Erythroblast (primary cell): ENCODE measurements at regions not wholly inside any gene's neighbourhood (a gene's known extent, or its start where the extent isn't known, plus 50 kb on each side); places are given as distances from the start of the nearest gene placed in this dataset.

ENCODE experiments used
- DNase-seq, 2 experiments: peaks; one replicate each; lab custom pipeline; 2025; lab: John Stamatoyannopoulos, UW
- GATA1 ChIP-seq: IDR thresholded peaks from 2 replicates; pipeline ENCODE4 v1.6.1; 2011; ENCODE audit warnings: low read depth, mild to moderate bottlenecking, control low read depth, low read length, moderate library complexity
- POLR2A ChIP-seq: IDR thresholded peaks from 2 replicates; pipeline ENCODE4 v1.6.1; 2011; ENCODE audit warnings: mild to moderate bottlenecking, low read length

DNA sequence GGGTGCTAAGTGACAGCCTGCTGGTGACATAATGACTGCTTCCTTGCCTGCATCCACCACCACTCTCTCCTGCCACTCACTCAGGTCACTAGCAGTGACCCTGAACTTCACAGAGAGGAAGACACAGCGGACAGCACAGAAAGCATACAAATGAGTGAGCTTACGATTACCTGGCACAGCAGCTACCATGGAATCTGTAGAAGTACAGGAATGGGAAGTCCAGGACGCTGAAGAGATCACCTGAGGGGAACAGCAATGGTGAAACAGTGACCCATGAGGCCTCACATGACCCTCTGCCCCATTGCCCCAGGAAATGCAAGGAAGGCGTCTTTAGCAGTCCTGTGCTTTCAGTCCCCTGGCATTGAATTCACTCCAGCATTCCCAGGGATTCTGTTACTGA, 96.7 kb upstream of the RIOK3 start:
- DNase-seq, result no peak
- TF ChIP-seq POLR2A, result no peak
- TF ChIP-seq GATA1, result no peak

DNA sequence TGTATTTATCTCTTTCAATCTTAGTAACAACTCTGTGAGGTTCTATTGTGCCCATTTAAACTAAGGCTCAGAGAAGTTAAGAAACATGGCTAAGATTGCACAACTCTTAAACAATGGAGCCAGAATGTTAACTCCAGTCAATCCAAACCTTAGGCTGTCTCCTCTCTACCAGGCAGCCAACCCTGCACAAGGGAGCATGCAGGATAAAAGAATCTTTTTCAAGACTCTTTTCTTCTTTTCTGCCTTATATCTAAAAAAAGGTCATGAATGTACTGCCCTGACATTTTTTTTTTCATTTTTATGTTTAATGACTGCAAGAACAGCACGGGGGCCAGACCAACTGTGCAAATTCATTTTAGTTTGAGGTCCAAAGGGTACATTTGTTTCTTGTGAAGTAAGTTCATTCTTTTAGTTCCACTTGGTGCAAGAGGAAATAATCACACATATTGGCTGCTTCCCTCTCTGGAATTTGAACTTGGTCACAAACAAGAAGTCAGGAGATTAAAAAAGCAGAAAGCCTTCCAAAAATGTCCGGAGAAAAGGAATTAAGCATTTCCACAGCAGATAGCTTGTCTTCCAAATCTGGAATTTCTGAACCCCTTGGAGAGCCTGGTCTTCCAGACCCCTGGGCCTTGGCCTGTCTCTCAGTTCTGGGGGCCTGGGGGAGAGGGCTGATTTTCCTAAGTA, 96.0 kb upstream of the RIOK3 start:
- no peak for DNase-seq
- TF ChIP-seq POLR2A (no peak), GATA1 (no peak)

DNA sequence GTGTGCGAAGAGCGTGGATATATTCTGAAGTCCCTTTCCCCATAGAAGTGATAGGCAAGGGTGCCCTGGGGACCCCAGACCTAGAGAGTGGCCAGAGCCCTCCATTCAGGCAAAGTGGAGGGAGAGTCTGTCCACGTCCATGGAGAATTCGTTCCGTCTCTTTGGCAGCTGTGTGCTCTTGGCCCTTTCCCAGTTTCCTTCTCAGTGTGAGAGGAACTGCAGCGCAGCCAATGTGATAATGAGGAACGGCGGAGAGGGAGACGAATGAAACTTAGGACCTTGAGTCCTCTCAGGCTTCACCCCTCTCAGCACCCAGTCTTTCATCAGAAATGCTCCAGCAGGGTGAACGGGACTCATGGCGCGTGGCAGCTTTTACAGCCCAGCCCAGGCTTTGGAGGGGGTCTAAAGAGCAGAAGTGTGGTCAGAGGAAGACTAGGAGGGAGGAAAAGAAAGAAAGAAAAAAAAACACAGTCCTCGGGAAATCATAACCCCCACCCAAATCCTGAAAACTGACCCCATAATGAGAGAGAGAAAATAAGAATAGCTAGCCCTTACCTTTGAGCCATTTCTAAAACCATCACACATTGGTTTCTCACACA, 95.0 kb upstream of the RIOK3 start:
- no peak for TF ChIP-seq GATA1
- no peak for TF ChIP-seq POLR2A

DNA sequence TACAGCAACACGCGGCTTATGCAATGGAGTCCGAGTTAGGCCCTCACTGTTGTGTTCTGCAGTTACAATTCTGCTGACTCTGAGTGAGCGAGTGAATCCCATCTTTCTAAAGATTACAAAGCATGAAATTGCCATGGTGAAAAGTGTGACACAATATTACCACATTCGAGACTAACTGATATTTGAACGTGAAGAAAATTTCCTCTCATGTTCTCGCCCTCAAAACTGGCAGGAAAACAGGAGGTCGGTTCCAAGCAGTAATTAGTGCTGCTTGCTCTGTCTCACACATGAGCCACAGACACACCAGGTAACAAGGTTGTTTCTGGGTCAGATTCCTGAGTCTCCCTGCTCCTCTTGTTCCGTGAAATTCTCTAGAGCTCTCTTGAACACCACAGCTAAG, 93.7 kb upstream of the RIOK3 start:
- TF ChIP-seq POLR2A (no peak), GATA1 (no peak)
- DNase-seq, result peak in 1 of 2 experiments; percentile 45

More for the DNA sequence above, 95.0 kb upstream of the RIOK3 start:
- DNase-seq, result no peak

DNA sequence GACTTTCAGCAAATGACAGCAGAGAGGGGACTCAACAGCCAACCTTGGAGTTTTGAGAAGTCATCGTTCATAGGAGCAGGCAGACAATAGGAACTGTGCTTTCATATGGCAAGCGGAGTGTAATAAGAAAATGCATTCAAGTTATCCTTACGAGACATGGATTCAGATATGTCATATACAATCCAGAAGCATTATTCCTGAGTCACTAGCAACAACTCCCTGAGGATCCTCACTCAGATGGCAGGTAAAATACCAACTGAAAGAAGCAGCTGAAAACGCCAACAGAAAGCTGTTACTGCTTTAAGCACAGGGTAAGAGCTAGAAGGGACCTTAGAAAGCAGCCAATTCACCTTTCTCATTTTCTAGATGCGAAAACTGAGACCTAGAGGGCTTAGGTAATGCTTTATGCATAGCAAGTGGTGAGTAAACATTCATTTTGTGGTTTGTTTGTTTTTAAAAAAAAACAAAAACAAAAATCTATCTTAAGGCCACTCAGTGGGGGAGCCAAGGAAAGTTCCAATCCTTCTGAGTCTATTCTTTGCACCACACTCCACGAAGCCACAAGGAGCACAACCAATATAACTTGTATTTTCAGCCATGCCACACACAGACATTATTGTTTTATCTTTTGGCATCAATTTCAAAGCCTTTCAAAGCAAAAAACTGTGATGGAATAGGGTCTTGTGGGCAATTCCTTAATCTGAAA, 89.1 kb upstream of the RIOK3 start:
- TF ChIP-seq POLR2A (no peak), GATA1 (no peak)
- no peak for DNase-seq

DNA sequence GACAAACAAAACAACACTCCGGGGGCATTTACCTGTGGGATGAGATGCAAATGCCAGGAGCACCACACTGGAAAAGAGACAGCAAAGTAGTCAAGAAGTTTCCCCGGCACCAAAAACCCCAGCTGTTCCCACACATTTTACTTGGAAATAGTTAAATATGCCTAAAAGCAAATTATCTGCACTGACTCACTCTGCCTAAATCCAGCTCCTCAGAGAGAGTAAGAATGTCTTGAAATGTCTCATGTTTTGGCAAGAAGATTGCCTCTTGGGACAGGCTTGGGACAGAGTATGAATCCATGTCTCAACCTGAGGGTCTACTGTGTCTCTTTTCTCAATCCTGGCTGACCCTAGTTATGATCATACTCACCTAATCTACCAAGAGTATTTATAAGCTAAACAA, 87.5 kb upstream of the RIOK3 start:
- TF ChIP-seq POLR2A, result no peak
- DNase-seq, result no peak

DNA sequence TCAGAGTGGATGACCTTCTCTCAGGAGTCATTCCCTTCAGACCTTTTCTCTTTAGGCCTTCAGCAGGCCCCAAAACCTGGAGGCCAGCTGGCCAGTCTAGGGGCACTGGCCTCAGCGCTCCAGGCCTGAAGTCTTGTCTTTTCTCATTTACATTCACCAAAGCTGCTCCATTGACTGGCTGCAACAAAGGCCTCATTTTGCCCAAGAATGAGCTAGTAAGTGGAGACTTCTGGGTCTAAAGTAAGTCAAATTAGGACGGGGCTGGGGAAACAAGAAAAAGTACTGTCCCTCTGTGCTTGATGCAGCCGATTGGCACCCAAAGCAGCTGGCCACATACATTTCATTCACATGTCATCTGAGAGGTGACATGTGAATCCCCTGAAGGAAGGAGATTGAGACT, 83.8 kb upstream of the RIOK3 start:
- TF ChIP-seq GATA1, result no peak
- no peak for TF ChIP-seq POLR2A
- DNase-seq, result no peak

DNA sequence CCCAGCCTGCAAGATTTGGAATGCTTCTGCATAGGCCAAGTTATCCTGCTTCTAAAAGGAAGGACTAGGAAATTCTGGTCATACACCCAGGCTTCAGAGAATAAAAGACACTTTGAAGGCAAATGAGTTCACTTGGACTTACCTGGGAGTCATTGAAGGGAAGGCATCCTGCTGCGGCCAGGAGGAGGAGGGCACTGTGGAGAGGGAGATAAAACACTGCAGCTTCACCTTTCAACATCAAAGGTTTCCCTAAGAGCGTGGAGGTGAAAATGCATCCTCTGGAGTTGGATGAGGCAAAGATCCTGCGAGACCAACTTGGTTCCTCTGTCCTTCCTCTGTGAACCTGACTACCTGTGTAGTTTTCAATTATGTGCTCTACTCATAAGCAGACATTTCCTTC, 79.5 kb upstream of the RIOK3 start:
- TF ChIP-seq POLR2A (no peak), GATA1 (no peak)

DNA sequence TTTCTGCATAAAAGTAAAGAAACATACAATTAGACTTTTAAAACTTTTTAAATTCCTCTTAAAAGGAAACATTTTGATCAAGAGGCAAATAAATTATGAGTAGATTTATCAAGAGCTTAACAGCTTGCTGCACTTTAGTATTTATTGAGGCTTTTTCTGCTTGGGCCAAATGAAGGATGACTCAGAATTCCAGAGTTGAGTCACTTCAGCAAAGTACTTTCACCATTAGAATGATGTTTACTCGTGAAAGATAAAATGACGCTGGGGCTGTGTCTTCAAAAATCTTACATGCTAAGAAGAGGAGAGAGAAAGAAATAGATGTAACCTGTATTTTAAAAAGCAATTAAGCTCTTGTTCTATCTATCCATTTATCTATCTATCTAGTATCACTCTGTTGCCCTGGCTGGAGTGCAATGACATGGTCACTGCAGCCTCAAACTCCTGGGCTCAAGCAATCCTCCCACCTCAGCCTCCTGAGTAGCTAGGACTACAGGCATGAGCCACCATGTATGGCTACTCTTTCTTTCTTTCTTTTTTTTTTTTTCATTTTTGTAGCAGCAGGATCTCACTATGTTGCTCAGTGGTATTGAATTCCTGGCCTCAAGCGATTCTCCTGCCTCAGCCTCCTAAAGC, 75.3 kb upstream of the RIOK3 start:
- no peak for TF ChIP-seq POLR2A
- no peak for TF ChIP-seq GATA1
- DNase-seq, result peak; percentile 61 to 89

More for the DNA sequence above, 79.5 kb upstream of the RIOK3 start:
- DNase-seq, result no peak

DNA sequence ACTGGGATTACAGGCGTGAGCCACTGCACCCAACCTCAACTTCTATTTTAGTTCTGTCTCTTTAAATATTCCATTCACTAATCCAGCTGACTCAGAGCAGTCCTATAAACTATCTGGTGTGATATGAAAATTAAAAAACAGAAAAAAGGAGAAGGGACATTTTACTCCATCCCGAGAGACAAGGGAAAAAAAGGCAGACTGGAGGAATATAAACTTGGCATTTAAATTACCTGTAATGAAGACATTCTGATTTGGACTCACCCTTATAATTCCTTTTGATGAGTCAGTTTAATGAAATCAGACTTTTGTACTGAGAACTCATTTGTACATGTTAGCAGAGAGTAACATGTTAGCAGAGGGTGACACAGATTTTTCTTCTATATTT, 74.8 kb upstream of the RIOK3 start:
- TF ChIP-seq GATA1 (no peak), POLR2A (no peak)
- DNase-seq, result peak in 1 of 2 experiments; percentile 61

DNA sequence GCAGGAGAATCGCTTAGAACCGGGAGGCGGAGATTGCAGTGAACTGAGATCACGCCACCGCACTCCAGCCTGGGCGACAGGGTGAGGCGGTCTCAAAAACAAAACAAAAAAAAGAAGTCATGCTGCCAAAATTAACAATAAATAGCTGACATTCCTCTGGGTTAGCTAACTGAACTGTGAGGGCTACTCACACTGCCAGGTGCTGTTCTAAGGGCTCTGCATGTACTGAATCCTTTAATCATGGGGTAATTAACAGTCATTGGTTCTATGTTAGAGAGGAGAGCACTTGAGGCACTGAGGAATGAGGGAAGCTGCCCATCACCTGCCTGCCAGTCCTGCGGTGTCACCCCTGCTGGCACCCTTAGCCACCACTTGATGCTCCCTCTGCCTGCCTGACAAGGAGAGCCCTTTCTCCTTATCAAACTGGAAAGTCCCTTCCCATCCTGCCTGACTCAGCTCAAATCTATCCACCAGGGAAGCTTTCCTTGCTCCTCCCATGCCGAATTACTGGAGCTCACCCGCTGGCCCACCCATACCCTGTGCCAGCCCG, 73.0 kb upstream of the RIOK3 start:
- DNase-seq, result peak; percentile 72 to 88
- TF ChIP-seq POLR2A (no peak), GATA1 (no peak)

DNA sequence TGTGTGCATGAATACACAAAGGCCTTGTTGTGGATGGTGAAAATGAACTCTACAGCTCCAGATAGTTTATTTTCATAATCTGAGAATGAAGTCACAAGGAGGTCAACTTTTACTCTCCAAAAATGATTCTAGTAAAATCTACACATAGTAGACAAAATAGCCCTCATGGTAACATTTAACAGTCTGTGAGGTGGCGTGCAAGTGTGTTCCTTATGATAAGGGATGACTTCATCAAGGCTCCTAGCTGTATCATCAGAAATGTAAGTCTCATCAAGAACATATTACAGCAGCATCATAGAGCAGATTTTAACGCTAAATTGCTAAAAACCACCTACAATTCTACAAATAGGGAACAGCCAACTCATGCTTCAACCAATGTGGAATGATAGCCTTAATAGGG, 72.3 kb upstream of the RIOK3 start:
- TF ChIP-seq POLR2A (no peak), GATA1 (no peak)

DNA sequence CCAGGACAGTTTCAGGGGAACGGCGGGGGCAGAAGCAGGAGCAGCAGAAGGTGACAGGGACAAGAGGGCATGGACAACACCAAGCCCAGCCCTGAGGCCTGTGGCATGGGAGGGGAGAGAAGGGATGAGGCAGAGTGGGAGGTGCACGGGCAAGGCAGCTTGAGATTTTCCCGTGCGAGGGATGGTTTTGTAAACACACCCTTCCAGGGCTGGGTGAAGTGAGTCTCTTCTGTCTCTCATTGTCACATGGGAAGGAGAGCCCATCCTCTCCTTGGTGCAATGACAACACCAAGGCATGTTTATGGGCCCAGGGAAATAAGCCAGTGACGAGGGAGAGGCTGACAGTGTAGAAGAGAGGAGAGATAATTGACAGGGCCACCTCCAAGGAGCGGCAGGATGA, 69.6 kb upstream of the RIOK3 start:
- TF ChIP-seq POLR2A (no peak), GATA1 (no peak)
- DNase-seq, result no peak

More for the DNA sequence above, 72.3 kb upstream of the RIOK3 start:
- DNase-seq, result peak; percentile 79 to 89

DNA sequence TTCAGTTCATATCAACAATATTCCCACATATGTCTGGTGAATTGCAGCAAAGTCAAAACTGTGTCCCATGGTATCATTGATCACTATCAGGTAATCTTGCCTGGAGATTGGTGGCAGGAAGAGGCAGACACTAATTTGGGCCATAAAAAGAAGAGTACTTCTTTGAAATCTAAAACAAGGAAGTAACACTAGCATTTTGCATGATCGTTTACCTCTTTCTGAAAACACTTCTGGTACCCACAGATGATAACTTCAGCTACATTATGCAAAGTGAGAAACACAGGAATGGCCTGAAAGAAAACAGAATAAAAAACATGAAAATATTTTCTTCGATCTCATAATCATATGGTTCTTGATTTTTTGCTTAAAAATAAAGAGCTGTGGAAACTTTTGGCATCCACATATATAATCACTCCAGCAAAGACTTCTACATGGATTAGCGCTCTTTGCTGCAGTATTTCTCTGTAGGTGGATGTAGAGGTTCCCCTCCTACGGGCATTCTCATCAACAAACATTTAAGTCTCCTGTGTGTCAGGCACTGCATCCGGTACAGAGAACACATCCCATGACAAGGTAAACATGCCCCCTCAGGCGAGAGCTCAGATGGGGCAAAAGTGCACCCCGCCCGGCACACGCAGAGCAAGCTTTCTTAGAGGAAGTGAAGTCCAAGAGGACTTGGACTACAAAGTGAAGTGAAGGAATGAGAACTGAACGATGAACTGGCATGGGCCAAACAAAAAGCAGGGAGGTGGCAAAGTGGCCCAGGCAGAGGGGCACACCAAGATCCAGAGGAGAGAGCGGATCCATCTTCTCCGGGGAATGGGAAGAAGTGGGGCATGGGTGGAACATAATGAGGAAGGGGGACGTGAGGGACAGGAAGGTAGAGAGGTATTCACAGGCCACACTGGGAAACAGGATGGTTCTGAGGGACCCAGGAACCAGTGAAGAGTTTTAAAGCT, 68.0 kb upstream of the RIOK3 start:
- peak in 1 of 2 experiments; percentile 17 for DNase-seq
- TF ChIP-seq POLR2A (no peak), GATA1 (no peak)
